ENCODE measurements at regions not wholly inside any gene's neighbourhood (a gene's known extent, or its start where the extent isn't known, plus 50 kb on each side); places are given as distances from the start of the nearest gene placed in this dataset.

DNA sequence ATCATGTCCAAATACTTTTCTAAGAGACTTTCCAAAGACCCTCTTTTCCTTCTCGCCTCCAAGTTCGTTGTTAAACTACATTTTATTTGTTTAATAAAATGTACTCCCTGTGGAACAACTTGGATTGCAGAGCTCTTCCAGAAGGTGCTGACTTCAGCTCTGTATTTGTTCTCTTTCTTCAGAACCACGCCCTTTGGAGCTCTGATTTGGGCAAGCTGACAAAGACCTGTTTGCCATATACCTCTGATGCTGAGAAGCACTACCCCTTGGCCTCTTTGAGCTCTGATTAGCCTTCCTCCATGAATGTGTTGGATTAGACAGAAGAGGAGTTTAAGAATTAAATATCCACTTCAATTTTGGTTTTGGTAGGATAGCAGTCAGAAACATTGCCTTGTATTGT is 815.1 kb upstream of the POU3F4 start:
- WGBS, result 62% methylated on average over 3 of the region's 3 CpGs
- no peak overlapping the region for H3K27ac ChIP-seq (ENCODE audit: low read depth in 1 of 2, low read length in 2 of 2)
- H3K4me1 ChIP-seq (ENCODE audit: control insufficient read depth in 4 of 4, insufficient read depth in 4 of 4, low read length in 3 of 4), result no peaks in the 10 kb centered on the region
- no peak overlapping the region for H3K9ac ChIP-seq (ENCODE audit: low read depth in 1 of 2, low read length in 2 of 2)
- no peak for DNase-seq (ENCODE audit: low spot score)
- TF ChIP-seq GABPA (IDR thresholded peaks at IDR 0.05 in 1 of 2, conservative IDR thresholded peaks at IDR 0.05 in 1 of 2), result no peak
- no peak for TF ChIP-seq HNF4A (conservative IDR thresholded peaks at IDR 0.05)
- TF ChIP-seq HNF4G (IDR thresholded peaks at IDR 0.05), result no peak
- no peak for TF ChIP-seq REST (IDR thresholded peaks at IDR 0.05)
- TF ChIP-seq EGR1 (IDR thresholded peaks at IDR 0.05; ENCODE audit: low read depth in 2 of 2), result no peak
- no peak for TF ChIP-seq TAF1 (conservative IDR thresholded peaks at IDR 0.05)
- no peak for TF ChIP-seq FOXA2 (IDR thresholded peaks at IDR 0.05)
- TF ChIP-seq, protein P1, sequence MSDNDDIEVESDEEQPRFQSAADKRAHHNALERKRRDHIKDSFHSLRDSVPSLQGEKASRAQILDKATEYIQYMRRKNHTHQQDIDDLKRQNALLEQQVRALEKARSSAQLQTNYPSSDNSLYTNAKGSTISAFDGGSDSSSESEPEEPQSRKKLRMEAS (IDR thresholded peaks at IDR 0.05), result no peak
- TF ChIP-seq RXRA (IDR thresholded peaks at IDR 0.05), result no peak
- no peak for TF ChIP-seq YY1 (IDR thresholded peaks at IDR 0.05)
- TF ChIP-seq, protein P2, sequence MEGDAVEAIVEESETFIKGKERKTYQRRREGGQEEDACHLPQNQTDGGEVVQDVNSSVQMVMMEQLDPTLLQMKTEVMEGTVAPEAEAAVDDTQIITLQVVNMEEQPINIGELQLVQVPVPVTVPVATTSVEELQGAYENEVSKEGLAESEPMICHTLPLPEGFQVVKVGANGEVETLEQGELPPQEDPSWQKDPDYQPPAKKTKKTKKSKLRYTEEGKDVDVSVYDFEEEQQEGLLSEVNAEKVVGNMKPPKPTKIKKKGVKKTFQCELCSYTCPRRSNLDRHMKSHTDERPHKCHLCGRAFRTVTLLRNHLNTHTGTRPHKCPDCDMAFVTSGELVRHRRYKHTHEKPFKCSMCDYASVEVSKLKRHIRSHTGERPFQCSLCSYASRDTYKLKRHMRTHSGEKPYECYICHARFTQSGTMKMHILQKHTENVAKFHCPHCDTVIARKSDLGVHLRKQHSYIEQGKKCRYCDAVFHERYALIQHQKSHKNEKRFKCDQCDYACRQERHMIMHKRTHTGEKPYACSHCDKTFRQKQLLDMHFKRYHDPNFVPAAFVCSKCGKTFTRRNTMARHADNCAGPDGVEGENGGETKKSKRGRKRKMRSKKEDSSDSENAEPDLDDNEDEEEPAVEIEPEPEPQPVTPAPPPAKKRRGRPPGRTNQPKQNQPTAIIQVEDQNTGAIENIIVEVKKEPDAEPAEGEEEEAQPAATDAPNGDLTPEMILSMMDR (IDR thresholded peaks at IDR 0.05; ENCODE audit: low read depth, low read length, missing input control), result no peak
- TF ChIP-seq ZBTB33 (IDR thresholded peaks at IDR 0.05), result no peak
- TF ChIP-seq SP1 (IDR thresholded peaks at IDR 0.05), result no peak
- TF ChIP-seq JUND (IDR thresholded peaks at IDR 0.05), result no peak
- no peak for TF ChIP-seq RAD21 (IDR thresholded peaks at IDR 0.05)
- no peak for TF ChIP-seq NR2F2 (IDR thresholded peaks at IDR 0.05)
- TF ChIP-seq, protein P3, sequence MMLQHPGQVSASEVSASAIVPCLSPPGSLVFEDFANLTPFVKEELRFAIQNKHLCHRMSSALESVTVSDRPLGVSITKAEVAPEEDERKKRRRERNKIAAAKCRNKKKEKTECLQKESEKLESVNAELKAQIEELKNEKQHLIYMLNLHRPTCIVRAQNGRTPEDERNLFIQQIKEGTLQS (IDR thresholded peaks at IDR 0.05), result no peak
- H3K36me3 ChIP-seq (ENCODE audit: control insufficient read depth in 4 of 4, insufficient read depth in 3 of 4, low read depth in 1 of 4, low read length in 3 of 4), result no peaks in the 10 kb centered on the region
- no peaks in the 10 kb centered on the region for H3K9me3 ChIP-seq (ENCODE audit: control insufficient read depth in 4 of 4, low read length in 3 of 4)
- H3K4me3 ChIP-seq (ENCODE audit: low read depth in 1 of 3, low read length in 3 of 3), result no peak overlapping the region
- H3K27me3 ChIP-seq (ENCODE audit: control insufficient read depth in 4 of 4, insufficient read depth in 4 of 4, low read length in 3 of 4), result no peaks in the 10 kb centered on the region

- no peaks in the 10 kb centered on the region for H3K4me1 ChIP-seq (ENCODE audit: control insufficient read depth in 4 of 4, insufficient read depth in 4 of 4, low read length in 3 of 4)
- H3K9me3 ChIP-seq (ENCODE audit: control insufficient read depth in 4 of 4, low read length in 3 of 4), result no peaks in the 10 kb centered on the region
- TF ChIP-seq FOXA1 (IDR thresholded peaks at IDR 0.05) (no peak), EGR1 (IDR thresholded peaks at IDR 0.05; ENCODE audit: low read depth in 2 of 2) (no peak), FOXA2 (IDR thresholded peaks at IDR 0.05) (no peak), RXRA (IDR thresholded peaks at IDR 0.05) (no peak)
- no peak overlapping the region for H3K9ac ChIP-seq (ENCODE audit: low read depth in 1 of 2, low read length in 2 of 2)
- WGBS, result 86% methylated on average over 2 of the region's 2 CpGs
- H3K27ac ChIP-seq (ENCODE audit: low read depth in 1 of 2, low read length in 2 of 2), result no peak overlapping the region
- H3K4me3 ChIP-seq (ENCODE audit: low read depth in 1 of 3, low read length in 3 of 3), result no peak overlapping the region
- H3K36me3 ChIP-seq (ENCODE audit: control insufficient read depth in 4 of 4, insufficient read depth in 3 of 4, low read depth in 1 of 4, low read length in 3 of 4), result no peaks in the 10 kb centered on the region
- DNase-seq (ENCODE audit: low spot score), result no peak
- no peaks in the 10 kb centered on the region for H3K27me3 ChIP-seq (ENCODE audit: control insufficient read depth in 4 of 4, insufficient read depth in 4 of 4, low read length in 3 of 4)
Measured at GRCh38 chrX:82695066-82695465, 813.0 kb upstream of the POU3F4 start.

All from liver (tissue), 8 donors.